Panc1 (cell line): ENCODE measurements at regions not wholly inside any gene's neighbourhood (a gene's known extent, or its start where the extent isn't known, plus 50 kb on each side); places are given as distances from the start of the nearest gene placed in this dataset.

Experiments
- SIN3A ChIP-seq: IDR thresholded peaks from 2 replicates; pipeline ENCODE4 v1.6.1; 2012; ENCODE audit warnings: low read depth, mild to moderate bottlenecking, low read length, moderate library complexity, borderline replicate concordance; ENCODE audit not compliant: insufficient read depth
- TF ChIP-seq, protein P1 (sequence below): fragments of 450-650 bp; IDR thresholded peaks from 2 replicates; pipeline ENCODE4 v1.5.1; 2017; ENCODE audit warnings: mild to moderate bottlenecking

GRCh38 chr19:27759896-27760295 lies 1453.1 kb downstream of the UQCRFS1 start:
- TF ChIP-seq, protein P1, sequence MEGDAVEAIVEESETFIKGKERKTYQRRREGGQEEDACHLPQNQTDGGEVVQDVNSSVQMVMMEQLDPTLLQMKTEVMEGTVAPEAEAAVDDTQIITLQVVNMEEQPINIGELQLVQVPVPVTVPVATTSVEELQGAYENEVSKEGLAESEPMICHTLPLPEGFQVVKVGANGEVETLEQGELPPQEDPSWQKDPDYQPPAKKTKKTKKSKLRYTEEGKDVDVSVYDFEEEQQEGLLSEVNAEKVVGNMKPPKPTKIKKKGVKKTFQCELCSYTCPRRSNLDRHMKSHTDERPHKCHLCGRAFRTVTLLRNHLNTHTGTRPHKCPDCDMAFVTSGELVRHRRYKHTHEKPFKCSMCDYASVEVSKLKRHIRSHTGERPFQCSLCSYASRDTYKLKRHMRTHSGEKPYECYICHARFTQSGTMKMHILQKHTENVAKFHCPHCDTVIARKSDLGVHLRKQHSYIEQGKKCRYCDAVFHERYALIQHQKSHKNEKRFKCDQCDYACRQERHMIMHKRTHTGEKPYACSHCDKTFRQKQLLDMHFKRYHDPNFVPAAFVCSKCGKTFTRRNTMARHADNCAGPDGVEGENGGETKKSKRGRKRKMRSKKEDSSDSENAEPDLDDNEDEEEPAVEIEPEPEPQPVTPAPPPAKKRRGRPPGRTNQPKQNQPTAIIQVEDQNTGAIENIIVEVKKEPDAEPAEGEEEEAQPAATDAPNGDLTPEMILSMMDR = no peak
- no peak for TF ChIP-seq SIN3A
